ENCODE measurements at regions not wholly inside any gene's neighbourhood (a gene's known extent, or its start where the extent isn't known, plus 50 kb on each side); places are given as distances from the start of the nearest gene placed in this dataset.

GRCh38 chr3:127404221-127405009 is 116.6 kb upstream of the PRR20G start:
- intact Hi-C loops (cut with micrococcal nuclease) (no loop called here), dilution Hi-C loops (cut with MboI; ENCODE audit: extremely low pct_ligation_motif_present, low sequenced_read_pairs) (no loop called here)
- no peaks in the 10 kb centered on the region for H4K20me1 ChIP-seq (replicated peaks; ENCODE audit: control insufficient read depth, extremely low read depth, insufficient read depth, low read length)
- POLR2A ChIA-PET, result no interaction called here
- TF ChIP-seq EZH2 (IDR thresholded peaks at IDR 0.05; ENCODE audit: borderline replicate concordance, low read depth, low read length, severe bottlenecking), result no peak
- TF ChIP-seq POLR2A (IDR thresholded peaks at IDR 0.05; ENCODE audit: low read depth, low read length), result no peak
- no peak for TF ChIP-seq JUN (IDR thresholded peaks at IDR 0.05; ENCODE audit: borderline replicate concordance, insufficient read depth, insufficient read length, low read depth)
- no peak for TF ChIP-seq CTCF (IDR thresholded peaks at IDR 0.05; ENCODE audit: extremely low read depth in 1 of 2, insufficient read depth in 1 of 2, low read depth in 1 of 2, low read length in 2 of 2)
- no peaks in the 10 kb centered on the region for H3K9me1 ChIP-seq (replicated peaks; ENCODE audit: control insufficient read depth, extremely low read depth, insufficient read depth, low read length)
- H3K9ac ChIP-seq (replicated peaks; ENCODE audit: extremely low read depth, insufficient read depth, low read length), result no peak overlapping the region
- no peaks in the 10 kb centered on the region for H3K4me1 ChIP-seq (ENCODE audit: control insufficient read depth, extremely low read depth, insufficient read depth, low read length)
- BruUV-seq (replicated peaks), result no TSS peak
- peaks cover 0 to 8% of the 10 kb centered on the region in 2 experiments for H3K27me3 ChIP-seq (ENCODE audit: control insufficient read depth in 2 of 2, insufficient read depth in 2 of 2, low read length in 2 of 2)
- H3K36me3 ChIP-seq (ENCODE audit: control insufficient read depth in 2 of 2, extremely low read depth in 1 of 2, insufficient read depth in 2 of 2, low read length in 2 of 2), result no peaks in the 10 kb centered on the region
- H3K27ac ChIP-seq (ENCODE audit: insufficient read depth, low read depth, low read length), result no peak overlapping the region
- H2AFZ ChIP-seq (ENCODE audit: low read depth, low read length), result no peak overlapping the region
- CTCF ChIA-PET, result interaction anchor here (1.3 to 2.3 kb wide), 2 partner anchors 11 to 52 kb away, joined by 3 to 11 read pairs; no protein-coding TSS in a partner anchor
- no peak for DNase-seq (ENCODE audit: low read depth, low spot score)
- H3K79me2 ChIP-seq (ENCODE audit: control insufficient read depth, insufficient read depth, low read length), result no peaks in the 10 kb centered on the region
- H3K9me3 ChIP-seq (replicated peaks; ENCODE audit: control insufficient read depth, insufficient read depth, low read length), result no peaks in the 10 kb centered on the region
- FAIRE-seq, result no peak
- H3K4me2 ChIP-seq (ENCODE audit: insufficient read depth, low read length), result no peak overlapping the region
- H3K4me3 ChIP-seq (replicated peaks in 1 of 3; ENCODE audit: insufficient read depth in 1 of 3, low read depth in 1 of 3, low read length in 3 of 3), result no peak overlapping the region

GRCh38 chr3:127403795-127404194 is 115.9 kb upstream of the PRR20G start:
- FAIRE-seq, result no peak
- POLR2A ChIA-PET, result no interaction called here
- intact Hi-C loops (cut with micrococcal nuclease), result no loop called here

More at GRCh38 chr3:127403795-127404194, 115.9 kb upstream of the PRR20G start:
- H3K79me2 ChIP-seq (ENCODE audit: control insufficient read depth, insufficient read depth, low read length), result no peaks in the 10 kb centered on the region
- no peak for DNase-seq (ENCODE audit: low read depth, low spot score)
- no peak overlapping the region for H2AFZ ChIP-seq (ENCODE audit: low read depth, low read length)
- H4K20me1 ChIP-seq (replicated peaks; ENCODE audit: control insufficient read depth, extremely low read depth, insufficient read depth, low read length), result no peaks in the 10 kb centered on the region
- no TSS peak for BruUV-seq (replicated peaks)
- no peaks in the 10 kb centered on the region for H3K4me1 ChIP-seq (ENCODE audit: control insufficient read depth, extremely low read depth, insufficient read depth, low read length)
- dilution Hi-C loops (cut with MboI; ENCODE audit: extremely low pct_ligation_motif_present, low sequenced_read_pairs), result no loop called here
- no peak overlapping the region for H3K4me3 ChIP-seq (replicated peaks in 1 of 3; ENCODE audit: insufficient read depth in 1 of 3, low read depth in 1 of 3, low read length in 3 of 3)
- no peaks in the 10 kb centered on the region for H3K9me3 ChIP-seq (replicated peaks; ENCODE audit: control insufficient read depth, insufficient read depth, low read length)
- H3K27me3 ChIP-seq (ENCODE audit: control insufficient read depth in 2 of 2, insufficient read depth in 2 of 2, low read length in 2 of 2), result peaks cover 0 to 8% of the 10 kb centered on the region in 2 experiments
- TF ChIP-seq JUN (IDR thresholded peaks at IDR 0.05; ENCODE audit: borderline replicate concordance, insufficient read depth, insufficient read length, low read depth) (no peak), CTCF (IDR thresholded peaks at IDR 0.05; ENCODE audit: extremely low read depth in 1 of 2, insufficient read depth in 1 of 2, low read depth in 1 of 2, low read length in 2 of 2) (no peak), MAX (IDR thresholded peaks at IDR 0.05; ENCODE audit: insufficient read depth, insufficient read length) (no peak), POLR2A (IDR thresholded peaks at IDR 0.05; ENCODE audit: low read depth, low read length) (no peak), EZH2 (IDR thresholded peaks at IDR 0.05; ENCODE audit: borderline replicate concordance, low read depth, low read length, severe bottlenecking) (no peak), GATA2 (IDR thresholded peaks at IDR 0.05; ENCODE audit: insufficient read depth, insufficient read length, low read depth, low read length) (no peak), POLR2AphosphoS5 (IDR thresholded peaks at IDR 0.05; ENCODE audit: insufficient read depth, low read depth, low read length) (no peak), FOS (IDR thresholded peaks at IDR 0.05; ENCODE audit: borderline replicate concordance, insufficient read depth, low read length) (no peak), MYC (IDR thresholded peaks at IDR 0.05; ENCODE audit: low read depth, low read length) (no peak)
- no peaks in the 10 kb centered on the region for H3K9me1 ChIP-seq (replicated peaks; ENCODE audit: control insufficient read depth, extremely low read depth, insufficient read depth, low read length)
- H3K27ac ChIP-seq (ENCODE audit: insufficient read depth, low read depth, low read length), result no peak overlapping the region
- no peaks in the 10 kb centered on the region for H3K36me3 ChIP-seq (ENCODE audit: control insufficient read depth in 2 of 2, extremely low read depth in 1 of 2, insufficient read depth in 2 of 2, low read length in 2 of 2)
- no peak overlapping the region for H3K9ac ChIP-seq (replicated peaks; ENCODE audit: extremely low read depth, insufficient read depth, low read length)
- CTCF ChIA-PET, result no interaction called here
- H3K4me2 ChIP-seq (ENCODE audit: insufficient read depth, low read length), result no peak overlapping the region

Measured in endothelial cell of umbilical vein (primary cell).